GM13976 (cell line): ENCODE measurements at regions not wholly inside any gene's neighbourhood (a gene's known extent, or its start where the extent isn't known, plus 50 kb on each side); places are given as distances from the start of the nearest gene placed in this dataset.

Source experiments
- DNase-seq: peaks from one replicate; pipeline ENCODE4 v3.0.0; 2012; ENCODE audit warnings: low spot score
- CTCF ChIP-seq: IDR thresholded peaks from 2 replicates; pipeline ENCODE4 v1.5.1; 2012; ENCODE audit warnings: borderline replicate concordance, mild to moderate bottlenecking; ENCODE audit not compliant: insufficient read depth; ENCODE audit errors: extremely low read depth, missing control alignments, control extremely low read depth
- in situ Hi-C: fragments of 300-500 bp; cut with MboI; formaldehyde crosslinking; loops from one replicate; pipeline ENCODE4 v1.12.0; 2022; ENCODE audit warnings: low sequenced_read_pairs, mixed read lengths, inconsistent platforms; ENCODE audit not compliant: unreplicated experiment

GRCh38 chr1:208520438-208521099 lies 276.4 kb upstream of the PLXNA2 start:
- in situ Hi-C loops, result no loop called here
- TF ChIP-seq CTCF, result no peak
- DNase-seq, result no peak

GRCh38 chr1:208521534-208521933 lies 277.4 kb upstream of the PLXNA2 start:
- TF ChIP-seq CTCF, result no peak
- in situ Hi-C loops, result no loop called here
- DNase-seq, result no peak

GRCh38 chr1:208523007-208523406 lies 278.8 kb upstream of the PLXNA2 start:
- in situ Hi-C loops, result no loop called here
- TF ChIP-seq CTCF, result no peak
- DNase-seq, result no peak

DNA sequence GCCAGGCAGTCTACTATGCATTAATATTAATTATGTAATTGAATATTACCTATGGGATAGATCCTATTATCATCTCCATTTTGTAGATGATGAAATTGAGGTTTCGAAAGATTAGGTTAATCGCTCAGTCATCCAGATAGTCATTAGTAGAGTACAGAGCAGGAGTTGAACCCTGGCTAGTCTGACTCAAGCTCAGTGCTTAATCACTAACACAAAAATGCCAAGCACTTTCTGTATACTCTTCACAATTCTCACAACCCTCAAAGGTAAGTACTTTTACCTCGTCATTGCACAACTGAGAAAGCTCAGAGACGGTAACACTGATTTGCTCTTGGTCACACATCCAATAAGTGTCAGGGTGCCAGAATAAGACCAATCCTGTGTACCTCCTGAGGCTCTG lies 280.2 kb upstream of the PLXNA2 start:
- in situ Hi-C loops, result no loop called here
- TF ChIP-seq CTCF, result no peak
- DNase-seq, result no peak

DNA sequence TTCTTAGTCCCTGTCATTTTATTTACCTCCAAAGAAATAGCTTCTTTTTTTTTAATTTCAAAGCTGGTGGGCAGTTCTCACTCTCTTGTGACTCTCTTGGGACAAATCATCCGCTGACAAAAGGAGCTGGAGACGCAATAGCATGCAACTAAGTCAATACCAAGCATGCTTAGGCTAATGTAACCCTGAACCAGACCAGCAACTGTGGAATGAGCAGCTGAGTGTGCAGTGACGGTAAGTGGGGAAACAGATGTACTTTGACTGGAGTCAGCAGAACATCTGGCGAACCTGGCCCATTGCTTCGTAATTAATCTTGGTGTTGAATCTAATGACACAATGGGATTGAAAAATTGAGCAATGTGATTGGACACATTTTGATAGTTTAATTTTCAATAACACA lies 280.7 kb upstream of the PLXNA2 start:
- in situ Hi-C loops, result no loop called here
- TF ChIP-seq CTCF, result no peak
- no peak for DNase-seq

GRCh38 chr1:208525417-208525816 lies 281.2 kb upstream of the PLXNA2 start:
- DNase-seq, result no peak
- TF ChIP-seq CTCF, result no peak
- in situ Hi-C loops, result no loop called here

DNA sequence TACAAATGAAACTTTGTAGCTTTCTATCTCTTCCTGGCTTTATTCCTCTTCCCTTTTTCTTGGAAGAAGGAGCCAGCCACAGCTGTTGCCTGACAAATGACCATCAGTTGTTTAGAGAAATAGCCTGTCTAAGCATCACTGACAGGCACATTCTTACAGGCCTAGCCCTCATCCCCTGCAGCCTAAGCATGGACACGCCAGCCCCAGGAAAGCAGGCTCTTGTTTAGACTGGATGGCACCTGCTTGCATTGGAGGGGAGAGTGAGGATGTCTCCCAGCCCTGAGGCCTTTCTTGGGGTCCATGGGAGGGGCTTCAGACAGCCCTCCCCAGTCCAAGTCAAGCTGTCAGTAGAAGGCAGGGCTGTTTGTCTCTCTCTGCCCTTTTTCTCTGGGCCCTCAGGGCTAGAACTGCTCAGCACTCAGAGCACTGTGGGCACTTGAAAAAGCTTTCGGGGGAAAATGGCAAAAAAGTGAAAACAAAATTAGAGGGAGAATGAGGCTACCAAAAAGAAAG lies 282.5 kb upstream of the PLXNA2 start:
- DNase-seq, result no peak
- no peak for TF ChIP-seq CTCF
- in situ Hi-C loops, result no loop called here
